ENCODE measurements at regions not wholly inside any gene's neighbourhood (a gene's known extent, or its start where the extent isn't known, plus 50 kb on each side); places are given as distances from the start of the nearest gene placed in this dataset.

GRCh38 chr1:222971146-222971545 is 156.3 kb downstream of the DISP1 start:
- TF ChIP-seq CTCF (conservative IDR thresholded peaks at IDR 0.05): no peak
- TF ChIP-seq ZFX (IDR thresholded peaks at IDR 0.05): no peak
